HG03139 (cell line): ENCODE measurements at regions not wholly inside any gene's neighbourhood (a gene's known extent, or its start where the extent isn't known, plus 50 kb on each side); places are given as distances from the start of the nearest gene placed in this dataset.
"Not testable (repeated sequence)": the region's sequence is repeated elsewhere in the genome, so short reads cannot be mapped to it uniquely, and the experiment has no call there.

Experiments used
- ATAC-seq: cut with Tn5 transposase; IDR thresholded peaks from one replicate; pipeline ENCODE4 v1.9.1; 2021; ENCODE audit not compliant: unreplicated experiment

GRCh38 chr2:84223191-84223590 lies 235.9 kb downstream of the SUCLG1 start:
- ATAC-seq, result no peak

DNA sequence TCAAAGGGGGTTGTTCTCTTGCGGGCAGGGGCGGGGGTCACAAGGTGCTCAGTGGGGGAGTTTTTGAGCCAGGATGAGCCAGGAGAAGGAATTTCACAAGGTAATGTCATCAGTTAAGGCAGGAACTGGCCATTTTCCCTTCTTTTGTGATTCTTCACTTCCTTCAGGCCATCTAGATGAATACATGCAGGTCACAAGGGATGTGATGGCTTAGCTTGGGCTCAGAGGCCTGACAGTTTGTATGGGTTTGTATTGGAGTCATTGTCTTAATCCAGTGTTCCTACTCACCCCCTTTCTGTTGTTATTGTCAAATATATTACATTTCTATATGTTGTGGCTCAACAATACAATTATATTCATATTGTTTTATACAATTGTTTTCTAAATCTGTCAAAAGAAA lies 238.0 kb downstream of the SUCLG1 start:
- not testable (repeated sequence) for ATAC-seq

- ATAC-seq, result no peak
These were observed 241.6 kb downstream of the SUCLG1 start for GRCh38 chr2:84217456-84217855.

- ATAC-seq, result no peak
These were observed 244.6 kb downstream of the SUCLG1 start for GRCh38 chr2:84214455-84214854.

DNA sequence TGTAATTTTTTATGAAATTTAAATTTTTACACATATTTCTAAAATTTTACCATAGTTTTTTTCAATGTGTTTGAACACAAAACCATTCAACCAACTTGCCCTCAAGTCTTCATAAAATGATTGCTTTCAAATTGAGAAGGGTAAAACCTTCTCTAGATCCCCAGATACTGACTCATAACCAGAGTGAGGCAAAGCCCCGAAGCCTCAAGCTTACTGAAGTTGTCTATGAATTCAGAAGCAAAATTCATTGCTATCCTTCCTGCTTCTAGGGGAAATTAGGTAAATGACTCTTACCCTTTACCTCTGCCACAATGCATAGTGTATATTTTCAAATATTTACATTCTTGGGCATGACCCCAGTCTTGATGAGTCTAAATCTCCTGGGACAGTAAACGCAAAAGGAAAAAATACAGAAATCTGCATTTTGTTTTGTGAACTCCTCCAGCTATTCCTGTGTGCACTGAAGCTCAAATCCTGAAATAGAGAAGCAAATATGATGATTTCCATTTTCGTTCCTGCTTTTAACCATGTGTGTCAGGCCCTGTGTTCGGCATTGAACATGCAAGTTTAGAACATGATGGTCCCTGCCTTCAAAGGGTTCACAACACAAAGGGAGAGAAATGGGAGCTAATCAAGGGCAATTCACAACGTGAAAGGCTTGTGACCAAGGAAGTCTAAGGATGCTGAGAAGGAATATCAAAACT lies 246.3 kb downstream of the SUCLG1 start:
- peak; percentile 85 for ATAC-seq

GRCh38 chr2:84209941-84210340 lies 249.1 kb downstream of the SUCLG1 start:
- no peak for ATAC-seq

DNA sequence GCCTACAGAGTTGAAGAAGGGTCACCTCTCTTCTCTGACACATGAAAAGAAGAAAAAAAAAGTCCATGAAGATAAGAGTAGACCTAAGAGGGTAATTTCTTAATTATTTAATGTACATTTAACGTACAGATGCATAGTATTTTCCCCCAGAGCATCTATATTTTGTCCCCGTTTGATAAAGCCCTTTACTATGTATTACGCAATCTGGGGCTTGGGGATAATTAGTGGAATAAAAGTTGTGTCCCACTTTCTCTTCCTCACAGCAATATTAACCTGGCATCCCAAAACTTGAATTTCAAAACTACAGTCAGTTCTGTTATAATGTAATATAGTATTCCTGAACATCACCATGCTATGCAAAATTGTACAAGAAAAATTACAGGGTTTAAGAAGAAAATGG lies 254.1 kb downstream of the SUCLG1 start:
- no peak for ATAC-seq

DNA sequence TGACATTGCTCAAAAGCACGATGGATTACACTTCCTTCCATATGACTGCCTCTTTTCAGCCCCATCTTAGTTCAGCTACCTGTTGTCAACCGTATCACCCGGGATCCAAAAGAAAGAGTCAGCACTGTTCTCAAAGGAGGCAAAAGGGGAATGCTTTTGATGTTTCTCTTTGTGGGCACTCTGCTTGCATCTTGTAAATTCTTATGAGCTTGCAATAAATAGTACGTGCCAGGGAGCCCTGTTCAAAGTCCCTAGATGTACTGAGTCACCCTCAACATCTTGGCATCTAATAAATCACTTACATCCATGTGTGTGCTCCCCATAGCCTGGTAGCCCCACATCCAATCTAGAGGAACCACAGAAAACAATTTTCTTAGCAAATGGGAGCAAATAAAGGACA lies 256.9 kb downstream of the SUCLG1 start:
- ATAC-seq, result no peak

DNA sequence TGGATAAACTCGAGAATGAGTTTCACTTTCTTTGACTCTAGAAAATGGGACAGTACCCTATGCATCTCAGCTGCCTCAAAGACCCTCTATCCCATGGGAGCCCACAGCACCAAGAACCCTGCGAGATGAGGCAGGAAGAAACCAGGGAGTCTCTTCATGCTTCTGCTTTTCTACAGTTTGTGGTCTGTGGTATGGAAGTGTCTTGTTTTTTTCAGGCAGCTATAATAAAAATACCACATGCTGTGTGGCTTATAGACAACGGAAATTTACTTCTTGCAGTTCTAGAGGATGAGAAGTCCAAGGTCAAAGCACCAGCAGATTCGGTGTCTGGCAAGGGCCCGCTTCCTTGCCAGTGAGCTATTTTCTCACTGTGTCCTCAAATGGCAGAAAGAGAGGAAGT lies 257.9 kb downstream of the SUCLG1 start:
- no peak for ATAC-seq

GRCh38 chr2:84197901-84198300 lies 261.2 kb downstream of the SUCLG1 start:
- no peak for ATAC-seq

- no peak for ATAC-seq
These were observed 264.0 kb downstream of the SUCLG1 start for GRCh38 chr2:84194949-84195644.

GRCh38 chr2:84194181-84194580 lies 264.9 kb downstream of the SUCLG1 start:
- ATAC-seq, result no peak

DNA sequence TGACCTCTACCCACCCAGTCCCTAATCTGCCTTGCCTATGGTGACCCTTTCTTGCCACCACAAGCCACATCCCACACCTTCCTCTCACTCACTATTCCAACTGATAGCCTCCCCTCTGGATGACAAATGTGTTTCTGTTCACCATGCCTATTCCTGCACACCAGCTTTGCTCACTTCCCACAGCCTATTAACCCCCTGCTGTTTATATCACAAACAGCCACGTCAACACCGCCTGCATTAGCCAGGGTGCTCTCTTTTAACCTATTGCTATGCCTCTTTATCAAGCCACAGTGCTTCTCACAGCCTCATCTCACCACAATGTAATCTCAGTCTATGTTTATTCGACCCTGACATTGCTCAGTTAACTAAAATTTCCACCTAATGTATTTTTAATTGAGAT lies 271.8 kb downstream of the SUCLG1 start:
- no peak for ATAC-seq

- ATAC-seq, result no peak
These were observed 277.2 kb downstream of the SUCLG1 start for GRCh38 chr2:84181927-84182326.

GRCh38 chr2:84177733-84178132 lies 281.3 kb downstream of the SUCLG1 start:
- ATAC-seq, result no peak

GRCh38 chr2:84175970-84176369 lies 283.1 kb downstream of the SUCLG1 start:
- no peak for ATAC-seq

- no peak for ATAC-seq
These were observed 283.7 kb downstream of the SUCLG1 start for GRCh38 chr2:84175340-84175739.

DNA sequence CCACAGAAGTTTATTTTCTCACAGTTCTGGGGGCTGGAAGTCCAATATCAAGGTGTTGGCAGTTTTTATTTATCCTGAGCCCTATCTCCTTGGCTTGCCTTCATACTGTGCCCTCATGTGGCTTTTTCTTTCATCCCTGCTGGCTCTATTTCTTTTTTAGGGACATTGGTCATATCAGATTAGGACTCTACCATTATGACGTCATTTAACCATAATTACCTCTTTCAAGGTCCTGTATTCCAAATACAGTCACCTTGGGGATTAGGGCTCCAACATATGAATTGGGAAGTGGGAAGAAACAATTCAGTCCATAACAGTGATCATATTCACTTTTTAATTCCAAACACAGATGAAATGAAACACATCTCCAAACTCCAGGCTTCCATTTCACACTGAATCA lies 286.0 kb downstream of the SUCLG1 start:
- ATAC-seq, result no peak

DNA sequence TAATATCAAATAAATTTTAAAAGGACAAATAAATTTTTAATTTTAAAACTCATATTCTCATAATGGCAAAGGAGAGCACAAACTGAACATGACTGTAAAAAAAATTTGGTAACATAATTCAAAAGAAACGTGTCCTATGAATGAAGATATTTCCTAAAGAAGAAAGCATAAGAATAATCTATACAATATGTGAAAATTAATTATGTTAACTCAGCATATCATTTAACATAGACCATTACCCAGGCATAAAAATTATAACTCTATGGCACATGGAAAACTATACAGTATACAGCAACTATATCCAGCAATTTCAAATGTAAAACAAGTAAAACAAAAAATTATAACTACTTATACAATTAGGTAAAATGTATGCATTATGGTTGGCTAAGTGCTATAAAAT lies 288.1 kb downstream of the SUCLG1 start:
- ATAC-seq, result no peak

DNA sequence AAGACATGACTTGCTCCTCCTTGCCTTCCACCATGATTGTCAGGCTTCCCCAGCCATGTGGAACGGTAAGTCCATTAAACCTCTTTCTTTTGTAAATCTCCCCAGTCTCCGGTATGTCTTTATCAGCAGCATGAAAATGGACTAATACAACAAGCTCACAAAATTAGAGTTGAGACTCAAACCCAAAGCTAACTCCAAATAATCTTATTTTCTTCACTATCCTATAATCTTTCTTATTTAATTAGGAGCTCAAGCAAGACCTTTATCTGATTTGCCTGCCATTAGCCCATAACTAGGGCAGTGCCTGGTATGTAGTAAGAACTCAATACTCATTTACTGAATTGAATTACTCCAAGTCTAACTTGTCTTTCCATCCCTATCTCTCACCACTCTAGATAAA lies 289.2 kb downstream of the SUCLG1 start:
- ATAC-seq, result no peak

GRCh38 chr2:84168552-84168951 lies 290.5 kb downstream of the SUCLG1 start:
- ATAC-seq, result not testable (repeated sequence)

GRCh38 chr2:84165256-84165655 lies 293.8 kb downstream of the SUCLG1 start:
- ATAC-seq, result no peak

GRCh38 chr2:84160453-84160852 lies 298.6 kb downstream of the SUCLG1 start:
- ATAC-seq, result no peak
